ENCODE measurements at regions not wholly inside any gene's neighbourhood (a gene's known extent, or its start where the extent isn't known, plus 50 kb on each side); places are given as distances from the start of the nearest gene placed in this dataset.

DNA sequence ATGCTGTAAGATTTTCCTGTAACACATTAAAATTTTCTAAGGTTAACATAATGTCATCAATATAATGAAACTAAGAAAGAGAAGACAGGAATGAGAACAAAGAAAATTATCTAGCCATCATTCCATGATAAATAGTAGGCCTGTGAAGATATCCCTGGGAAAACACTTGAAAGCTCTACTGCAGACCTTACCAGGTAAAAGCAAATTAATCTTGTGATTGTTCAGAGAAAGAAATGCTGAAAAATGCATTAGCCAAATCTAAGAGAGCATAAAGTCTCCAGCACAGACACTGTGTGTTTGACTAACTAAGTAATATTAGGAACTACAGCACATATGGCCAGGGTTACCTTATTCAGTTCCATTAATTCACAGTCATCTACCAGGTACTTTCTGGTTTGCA is 628.3 kb upstream of the GRAMD2B start:
- Histone ChIP-seq H3K4me3 (ENCODE audit: low read depth in 2 of 2, low read length in 2 of 2) (no peak overlapping the region), H3K9me3 (ENCODE audit: control insufficient read depth, insufficient read depth, low read depth, low read length) (no peaks in the 10 kb centered on the region), H3K27me3 (ENCODE audit: control insufficient read depth, insufficient read depth, low read length) (no peaks in the 10 kb centered on the region), H3K27ac (ENCODE audit: low read length) (no peak overlapping the region), H3K4me1 (ENCODE audit: control insufficient read depth, insufficient read depth, low read length) (no peaks in the 10 kb centered on the region), H3K36me3 (ENCODE audit: control insufficient read depth, insufficient read depth, low read length) (no peaks in the 10 kb centered on the region)
- intact Hi-C loops (cut with micrococcal nuclease; ENCODE audit: unreplicated experiment): no loop called here
- in situ Hi-C loops (cut with HindIII; ENCODE audit: low pct_unique_long_range_greater_than_20kb, low sequenced_read_pairs): no loop called here
- no peak for TF ChIP-seq CTCF (IDR thresholded peaks at IDR 0.05)
- TF ChIP-seq SIN3A (IDR thresholded peaks at IDR 0.05; ENCODE audit: borderline replicate concordance, insufficient read depth, low read depth, low read length): no peak
- no peak for TF ChIP-seq REST (IDR thresholded peaks at IDR 0.05; ENCODE audit: insufficient read depth in 1 of 2, low read depth in 2 of 2, low read length in 1 of 2)
- no peak for TF ChIP-seq POLR2AphosphoS5 (IDR thresholded peaks at IDR 0.05; ENCODE audit: low read depth, low read length)
- no peak for TF ChIP-seq TCF7L2 (IDR thresholded peaks at IDR 0.05; ENCODE audit: low read depth, low read length)
- no peak for DNase-seq (ENCODE audit: low read depth, low spot score)
- no peak for ATAC-seq
- ChIA-PET POLR2A (no interaction called here), CTCF (no interaction called here)
- no TSS peak for BruUV-seq (replicated peaks)

GRCh38 chr5:125798307-125798706 is 624.9 kb upstream of the GRAMD2B start:
- H3K27me3 ChIP-seq (ENCODE audit: control insufficient read depth, insufficient read depth, low read length): no peaks in the 10 kb centered on the region
- BruUV-seq (replicated peaks): no TSS peak
- ChIA-PET CTCF (no interaction called here), POLR2A (no interaction called here)
- no peaks in the 10 kb centered on the region for H3K4me1 ChIP-seq (ENCODE audit: control insufficient read depth, insufficient read depth, low read length)
- H3K27ac ChIP-seq (ENCODE audit: low read length): no peak overlapping the region
- no peak overlapping the region for H3K4me3 ChIP-seq (ENCODE audit: low read depth in 2 of 2, low read length in 2 of 2)
- DNase-seq (ENCODE audit: low read depth, low spot score): no peak
- H3K9me3 ChIP-seq (ENCODE audit: control insufficient read depth, insufficient read depth, low read depth, low read length): no peaks in the 10 kb centered on the region
- ATAC-seq: no peak
- peak; percentile 80 to 95; a peak in 3 of 4 replicates for TF ChIP-seq REST (IDR thresholded peaks at IDR 0.05; ENCODE audit: insufficient read depth in 1 of 2, low read depth in 2 of 2, low read length in 1 of 2)
- no peak for TF ChIP-seq TCF7L2 (IDR thresholded peaks at IDR 0.05; ENCODE audit: low read depth, low read length)
- in situ Hi-C loops (cut with HindIII; ENCODE audit: low pct_unique_long_range_greater_than_20kb, low sequenced_read_pairs) (no loop called here), intact Hi-C loops (cut with micrococcal nuclease; ENCODE audit: unreplicated experiment) (no loop called here)
- H3K36me3 ChIP-seq (ENCODE audit: control insufficient read depth, insufficient read depth, low read length): no peaks in the 10 kb centered on the region
